ENCODE measurements at regions not wholly inside any gene's neighbourhood (a gene's known extent, or its start where the extent isn't known, plus 50 kb on each side); places are given as distances from the start of the nearest gene placed in this dataset.

DNA sequence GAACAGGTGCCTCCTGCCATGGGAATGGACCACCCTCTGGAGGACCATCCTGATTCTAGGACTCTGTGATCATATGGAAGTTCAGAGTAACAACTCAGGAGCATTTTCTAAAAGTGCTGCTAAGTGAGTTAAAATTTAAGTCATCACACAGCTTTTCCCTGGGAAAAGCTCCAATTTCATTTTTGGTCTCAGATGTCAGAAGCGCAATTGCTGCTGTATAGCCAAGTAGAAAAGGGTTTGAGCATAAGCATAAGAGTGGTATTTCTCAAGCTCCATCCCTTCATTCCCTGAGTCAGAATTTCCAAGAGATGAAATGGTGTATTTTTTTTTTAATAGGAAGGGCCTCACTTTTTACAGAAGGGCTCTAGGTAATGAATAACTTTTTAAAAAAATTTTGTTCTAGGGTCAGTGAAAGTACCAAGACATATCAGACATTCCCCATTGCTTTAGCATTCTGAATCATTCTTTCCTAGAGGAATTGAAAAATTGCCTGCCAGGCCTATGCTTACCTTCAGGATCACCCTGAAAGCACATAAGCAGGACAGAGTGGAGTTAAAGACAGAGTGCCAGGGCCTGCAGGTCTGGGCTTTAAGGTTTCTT lies 564.5 kb upstream of the ISX start:
- no peak for TF ChIP-seq CTCF (IDR thresholded peaks at IDR 0.05)
- no peak for TF ChIP-seq EZH2 (IDR thresholded peaks at IDR 0.05; ENCODE audit: borderline replicate concordance, insufficient read depth, low read depth, low read length, poor library complexity, severe bottlenecking)

Data from B cell (primary cell).